ENCODE measurements at regions not wholly inside any gene's neighbourhood (a gene's known extent, or its start where the extent isn't known, plus 50 kb on each side); places are given as distances from the start of the nearest gene placed in this dataset.

DNA sequence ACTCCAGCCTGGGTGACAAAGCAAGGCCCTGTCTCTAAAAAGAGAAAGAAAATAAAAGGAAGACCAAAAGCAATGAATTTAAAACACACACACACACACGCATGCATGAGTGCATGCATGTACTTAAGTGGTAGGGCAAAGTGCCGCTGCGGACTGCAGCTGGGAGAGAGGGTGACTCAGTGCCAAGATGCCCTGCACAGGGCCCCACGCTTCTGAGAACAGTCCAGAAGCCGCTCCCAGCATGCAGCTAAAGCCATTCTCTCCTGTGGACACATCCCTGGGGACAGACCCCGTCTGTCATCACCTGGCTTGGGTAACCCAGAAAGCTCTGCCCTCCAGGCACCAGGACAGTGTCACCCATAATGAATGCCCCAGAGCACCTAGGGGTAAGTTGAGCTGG is 61.0 kb upstream of the MYL10 start:
- Histone ChIP-seq H3K27ac (ENCODE audit: low read depth, low read length) (no peak overlapping the region), H3K4me3 (ENCODE audit: low read length) (no peak overlapping the region), H3K36me3 (ENCODE audit: control insufficient read depth, insufficient read depth, low read length) (no peaks in the 10 kb centered on the region), H3K9ac (ENCODE audit: extremely low read depth, low read length, poor library complexity, severe bottlenecking) (no peak overlapping the region), H3K4me1 (ENCODE audit: control insufficient read depth, insufficient read depth, low read length) (no peaks in the 10 kb centered on the region), H3K27me3 (ENCODE audit: control insufficient read depth, insufficient read depth, low read length, poor library complexity, severe bottlenecking) (no peaks in the 10 kb centered on the region), H3K9me3 (ENCODE audit: control insufficient read depth, low read length) (no peaks in the 10 kb centered on the region)
- Mint-ChIP-seq H3K27me3 (ENCODE audit: insufficient read depth) (peaks cover 5% of the 10 kb centered on the region), H3K36me3 (ENCODE audit: low read depth) (no peaks in the 10 kb centered on the region), H3K27ac (no peak overlapping the region), H3K4me3 (no peak overlapping the region), H3K4me1 (peaks cover 6% of the 10 kb centered on the region), H3K9me3 (no peaks in the 10 kb centered on the region)
- TF ChIP-seq, protein P1, sequence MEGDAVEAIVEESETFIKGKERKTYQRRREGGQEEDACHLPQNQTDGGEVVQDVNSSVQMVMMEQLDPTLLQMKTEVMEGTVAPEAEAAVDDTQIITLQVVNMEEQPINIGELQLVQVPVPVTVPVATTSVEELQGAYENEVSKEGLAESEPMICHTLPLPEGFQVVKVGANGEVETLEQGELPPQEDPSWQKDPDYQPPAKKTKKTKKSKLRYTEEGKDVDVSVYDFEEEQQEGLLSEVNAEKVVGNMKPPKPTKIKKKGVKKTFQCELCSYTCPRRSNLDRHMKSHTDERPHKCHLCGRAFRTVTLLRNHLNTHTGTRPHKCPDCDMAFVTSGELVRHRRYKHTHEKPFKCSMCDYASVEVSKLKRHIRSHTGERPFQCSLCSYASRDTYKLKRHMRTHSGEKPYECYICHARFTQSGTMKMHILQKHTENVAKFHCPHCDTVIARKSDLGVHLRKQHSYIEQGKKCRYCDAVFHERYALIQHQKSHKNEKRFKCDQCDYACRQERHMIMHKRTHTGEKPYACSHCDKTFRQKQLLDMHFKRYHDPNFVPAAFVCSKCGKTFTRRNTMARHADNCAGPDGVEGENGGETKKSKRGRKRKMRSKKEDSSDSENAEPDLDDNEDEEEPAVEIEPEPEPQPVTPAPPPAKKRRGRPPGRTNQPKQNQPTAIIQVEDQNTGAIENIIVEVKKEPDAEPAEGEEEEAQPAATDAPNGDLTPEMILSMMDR (conservative IDR thresholded peaks at IDR 0.05): no peak
- WGBS, 2 experiments (ENCODE audit: insufficient coverage in 1 of 2, insufficient read length in 1 of 2): 91 to 97% methylated on average over 5 to 6 of the region's 6 CpGs
- DNase-seq: no peak

DNA sequence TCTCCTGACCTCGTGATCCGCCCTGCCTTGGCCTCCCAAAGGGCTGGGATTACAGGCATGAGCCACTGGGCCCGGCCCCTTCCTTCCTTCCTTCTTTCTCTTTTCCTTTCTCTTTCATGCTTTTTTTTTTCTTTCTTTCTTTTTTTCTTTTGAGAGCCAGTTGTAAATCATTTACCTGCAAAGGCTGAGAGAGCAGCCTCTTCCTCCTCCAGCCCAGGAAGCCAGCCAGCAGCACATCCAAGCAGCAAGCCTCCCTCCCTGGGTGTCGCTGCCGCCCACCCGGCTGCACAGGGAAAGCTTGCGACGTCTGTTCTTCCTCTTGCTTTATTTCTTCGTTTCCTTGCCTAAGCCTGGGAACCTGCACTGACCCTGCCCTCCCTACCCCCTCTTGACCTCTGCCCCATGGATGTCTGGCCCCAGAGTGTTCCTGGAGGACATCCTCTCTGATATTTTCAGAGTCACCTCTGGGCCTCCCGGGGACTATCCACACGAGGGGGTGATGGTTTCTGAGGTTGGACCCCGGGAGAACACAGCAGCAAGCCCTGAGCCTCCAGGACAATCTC is 62.8 kb upstream of the MYL10 start:
- DNase-seq: no peak
- no peaks in the 10 kb centered on the region for H3K27me3 ChIP-seq (ENCODE audit: control insufficient read depth, insufficient read depth, low read length, poor library complexity, severe bottlenecking)
- no peaks in the 10 kb centered on the region for H3K36me3 ChIP-seq (ENCODE audit: control insufficient read depth, insufficient read depth, low read length)
- Mint-ChIP-seq H3K36me3 (ENCODE audit: low read depth) (no peaks in the 10 kb centered on the region), H3K27me3 (ENCODE audit: insufficient read depth) (peaks cover 5% of the 10 kb centered on the region), H3K4me3 (no peak overlapping the region), H3K27ac (peak overlapping the region; percentile 12), H3K9me3 (no peaks in the 10 kb centered on the region), H3K4me1 (peaks cover 6% of the 10 kb centered on the region)
- TF ChIP-seq, protein P1 (conservative IDR thresholded peaks at IDR 0.05): no peak
- H3K4me3 ChIP-seq (ENCODE audit: low read length): no peak overlapping the region
- 70 to 77% methylated on average over 9 to 12 of the region's 12 CpGs for WGBS, 2 experiments (ENCODE audit: insufficient coverage in 1 of 2, insufficient read length in 1 of 2)
- H3K4me1 ChIP-seq (ENCODE audit: control insufficient read depth, insufficient read depth, low read length): no peaks in the 10 kb centered on the region
- no peaks in the 10 kb centered on the region for H3K9me3 ChIP-seq (ENCODE audit: control insufficient read depth, low read length)
- no peak overlapping the region for H3K9ac ChIP-seq (ENCODE audit: extremely low read depth, low read length, poor library complexity, severe bottlenecking)
- H3K27ac ChIP-seq (ENCODE audit: low read depth, low read length): no peak overlapping the region

DNA sequence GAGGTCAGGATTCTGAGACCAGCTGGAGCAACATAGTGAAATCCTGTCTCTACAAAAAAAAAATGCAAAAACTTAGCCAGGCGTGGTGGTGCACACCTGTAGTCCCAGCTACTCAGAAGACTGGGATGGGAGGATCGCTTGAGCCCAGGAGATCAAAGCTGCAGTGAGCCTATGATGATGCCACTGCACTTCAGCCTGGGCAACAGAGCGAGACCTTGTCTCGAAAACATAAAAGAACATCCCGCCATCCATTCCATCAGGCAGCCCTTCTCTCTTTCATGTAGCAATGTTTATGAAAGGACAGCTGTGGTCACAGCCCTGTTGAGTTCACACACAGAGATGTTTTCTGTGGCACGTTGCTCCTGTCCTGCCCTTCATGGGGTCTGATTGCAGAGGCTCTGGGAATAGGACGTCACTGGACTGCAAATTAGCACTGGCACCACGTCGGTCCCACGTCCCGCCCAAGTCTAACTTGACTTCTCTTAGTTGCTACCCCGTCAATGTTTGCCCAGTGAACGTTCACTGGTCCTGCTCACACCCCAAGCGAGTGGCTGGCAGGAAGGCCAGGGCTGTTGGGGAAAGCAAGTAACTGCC is 64.5 kb upstream of the MYL10 start:
- WGBS, 2 experiments (ENCODE audit: insufficient coverage in 1 of 2, insufficient read length in 1 of 2): 93 to 95% methylated on average over 13 to 14 of the region's 14 CpGs
- H3K9me3 Mint-ChIP-seq: no peaks in the 10 kb centered on the region
- no peak overlapping the region for H3K9ac ChIP-seq (ENCODE audit: extremely low read depth, low read length, poor library complexity, severe bottlenecking)
- no peak overlapping the region for H3K4me3 ChIP-seq (ENCODE audit: low read length)
- H3K4me1 Mint-ChIP-seq: peaks cover 6% of the 10 kb centered on the region
- H3K9me3 ChIP-seq (ENCODE audit: control insufficient read depth, low read length): no peaks in the 10 kb centered on the region
- no peak for DNase-seq
- H3K4me1 ChIP-seq (ENCODE audit: control insufficient read depth, insufficient read depth, low read length): no peaks in the 10 kb centered on the region
- no peak overlapping the region for H3K4me3 Mint-ChIP-seq
- no peak overlapping the region for H3K27ac Mint-ChIP-seq
- TF ChIP-seq, protein P1 (conservative IDR thresholded peaks at IDR 0.05): no peak
- no peaks in the 10 kb centered on the region for H3K36me3 Mint-ChIP-seq (ENCODE audit: low read depth)
- no peaks in the 10 kb centered on the region for H3K27me3 ChIP-seq (ENCODE audit: control insufficient read depth, insufficient read depth, low read length, poor library complexity, severe bottlenecking)
- no peak overlapping the region for H3K27ac ChIP-seq (ENCODE audit: low read depth, low read length)
- peaks cover 5% of the 10 kb centered on the region for H3K27me3 Mint-ChIP-seq (ENCODE audit: insufficient read depth)
- H3K36me3 ChIP-seq (ENCODE audit: control insufficient read depth, insufficient read depth, low read length): no peaks in the 10 kb centered on the region

Measured in endodermal cell (in vitro differentiated cells).